ENCODE measurements at regions not wholly inside any gene's neighbourhood (a gene's known extent, or its start where the extent isn't known, plus 50 kb on each side); places are given as distances from the start of the nearest gene placed in this dataset.

DNA sequence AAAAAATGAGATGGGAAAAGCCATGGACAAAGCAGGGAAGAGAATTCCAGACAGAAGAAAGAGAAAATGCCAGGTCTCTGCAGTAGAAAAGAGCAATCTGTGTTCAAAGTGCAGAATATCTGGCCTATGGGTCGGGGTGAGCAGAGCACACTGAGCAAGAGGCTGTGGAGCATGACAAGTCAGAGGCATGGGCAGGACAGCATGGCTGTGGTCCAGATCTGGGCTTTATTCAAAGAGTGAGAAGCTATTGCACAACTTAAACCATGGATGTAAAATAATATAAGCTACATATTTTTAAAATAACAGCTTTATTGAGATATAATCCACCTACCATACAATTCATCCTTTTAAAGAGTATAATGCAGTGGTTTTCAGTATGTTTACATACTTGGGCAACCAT lies 133.1 kb upstream of the SPDL1 start:
- no peak overlapping the region for H3K27ac ChIP-seq (ENCODE audit: low read length)

DNA sequence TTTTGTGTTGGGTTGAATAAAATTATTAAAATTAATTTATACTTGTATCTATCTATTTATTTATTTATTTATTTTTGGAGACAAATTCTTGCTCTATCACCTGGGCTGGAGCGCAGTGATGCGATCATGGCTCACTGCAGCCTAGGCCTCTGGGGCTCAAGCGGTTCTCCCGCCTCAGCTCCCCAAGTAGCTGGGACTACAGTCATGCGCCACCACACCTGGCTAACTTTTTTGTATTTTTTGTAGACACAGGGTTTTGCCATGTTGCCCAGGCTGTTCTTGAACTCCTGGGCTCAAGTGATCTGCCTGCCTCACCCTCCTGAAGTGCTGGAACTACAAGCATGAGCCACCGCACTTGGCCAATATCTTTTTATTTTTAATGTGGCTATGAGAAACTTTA lies 134.7 kb upstream of the SPDL1 start:
- Histone ChIP-seq H3K27ac (ENCODE audit: low read length) (no peak overlapping the region), H3K36me3 (ENCODE audit: control insufficient read depth in 2 of 2, insufficient read depth in 2 of 2, low read length in 2 of 2) (no peaks in the 10 kb centered on the region), H3K4me1 (ENCODE audit: control insufficient read depth, insufficient read depth, low read length) (no peaks in the 10 kb centered on the region), H3K4me3 (ENCODE audit: low read length in 2 of 2) (no peak overlapping the region), H3K27me3 (ENCODE audit: control insufficient read depth in 1 of 2, insufficient read depth in 2 of 2, low read length in 2 of 2) (no peaks in the 10 kb centered on the region), H3K9ac (ENCODE audit: low read length in 2 of 2) (no peak overlapping the region), H3K9me3 (ENCODE audit: control insufficient read depth in 2 of 2, low read length in 2 of 2) (no peaks in the 10 kb centered on the region)

More for the DNA sequence above, 133.1 kb upstream of the SPDL1 start:
- no peak overlapping the region for H3K4me3 ChIP-seq (ENCODE audit: low read length in 2 of 2)
- no peak overlapping the region for H3K9ac ChIP-seq (ENCODE audit: low read length in 2 of 2)
- H3K4me1 ChIP-seq (ENCODE audit: control insufficient read depth, insufficient read depth, low read length), result no peaks in the 10 kb centered on the region
- H3K36me3 ChIP-seq (ENCODE audit: control insufficient read depth in 2 of 2, insufficient read depth in 2 of 2, low read length in 2 of 2), result no peaks in the 10 kb centered on the region
- H3K27me3 ChIP-seq (ENCODE audit: control insufficient read depth in 1 of 2, insufficient read depth in 2 of 2, low read length in 2 of 2), result no peaks in the 10 kb centered on the region
- H3K9me3 ChIP-seq (ENCODE audit: control insufficient read depth in 2 of 2, low read length in 2 of 2), result no peaks in the 10 kb centered on the region

DNA sequence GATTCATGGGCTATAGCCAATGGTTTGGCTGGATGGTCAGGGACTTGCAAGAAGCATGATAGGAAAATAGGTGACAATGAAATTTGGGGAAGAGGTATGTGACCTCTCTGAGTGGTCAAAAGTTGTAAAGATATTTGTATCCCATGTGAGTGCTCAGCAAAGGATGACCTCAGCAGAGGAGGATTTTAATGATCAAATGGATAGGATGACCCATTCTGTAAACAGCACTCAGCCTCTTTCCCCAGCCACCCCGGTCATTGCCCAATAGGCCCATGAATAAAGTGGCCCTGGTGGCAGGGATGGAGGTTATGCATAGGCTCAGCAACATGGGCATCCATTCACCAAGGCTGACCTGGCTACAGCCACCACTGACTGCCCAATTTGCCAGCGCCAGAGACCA lies 138.4 kb upstream of the SPDL1 start:
- Histone ChIP-seq H3K9ac (ENCODE audit: low read length in 2 of 2) (no peak overlapping the region), H3K4me1 (ENCODE audit: control insufficient read depth, insufficient read depth, low read length) (peaks cover 25% of the 10 kb centered on the region), H3K27ac (ENCODE audit: low read length) (no peak overlapping the region), H3K4me3 (ENCODE audit: low read length in 2 of 2) (no peak overlapping the region), H3K36me3 (ENCODE audit: control insufficient read depth in 2 of 2, insufficient read depth in 2 of 2, low read length in 2 of 2) (no peaks in the 10 kb centered on the region), H3K27me3 (ENCODE audit: control insufficient read depth in 1 of 2, insufficient read depth in 2 of 2, low read length in 2 of 2) (no peaks in the 10 kb centered on the region), H3K9me3 (ENCODE audit: control insufficient read depth in 2 of 2, low read length in 2 of 2) (no peaks in the 10 kb centered on the region)

DNA sequence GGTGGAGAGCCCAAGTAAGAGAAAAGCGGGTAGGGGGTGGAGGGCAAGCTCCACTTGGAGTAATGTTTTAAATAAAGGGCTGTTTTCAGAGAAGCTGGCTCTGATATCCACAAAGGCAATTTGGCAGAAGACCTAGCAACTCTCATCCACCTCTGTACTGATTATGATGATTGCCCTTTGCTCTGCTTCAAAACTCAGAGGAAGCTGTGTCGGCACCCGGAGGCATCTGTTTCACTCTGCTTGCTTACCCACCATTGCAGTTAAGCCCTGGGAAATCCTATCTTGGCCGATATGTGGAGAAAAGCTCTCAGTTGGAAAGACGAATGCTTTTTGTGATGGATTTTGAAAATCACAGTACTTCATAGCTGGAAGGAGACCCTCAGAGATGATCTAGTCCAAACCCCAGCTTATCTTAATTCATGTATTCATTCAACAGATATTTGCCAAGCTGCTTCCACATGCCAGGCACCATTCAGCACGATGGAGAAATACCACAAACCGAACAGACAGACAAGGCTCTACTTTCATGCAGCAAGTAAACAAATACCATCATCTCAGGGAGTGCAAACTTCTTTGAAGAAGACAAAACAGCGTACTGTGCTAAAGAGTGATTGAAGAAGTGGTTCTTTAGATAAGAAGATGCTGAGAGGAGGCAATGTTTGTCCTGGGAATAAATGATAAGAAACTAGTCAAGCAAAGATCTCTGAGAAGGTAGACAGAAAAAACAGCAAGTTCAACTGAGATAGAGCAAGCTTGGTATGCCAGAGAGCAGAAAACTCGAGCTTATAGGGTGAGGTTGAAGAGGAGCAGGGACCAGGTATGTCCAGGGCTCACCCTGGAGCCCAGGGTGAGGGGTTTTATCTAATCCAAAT lies 140.4 kb upstream of the SPDL1 start:
- H3K4me3 ChIP-seq (ENCODE audit: low read length in 2 of 2), result peak overlapping the region in 1 of 2 donors; percentile 35
- no peaks in the 10 kb centered on the region for H3K36me3 ChIP-seq (ENCODE audit: control insufficient read depth in 2 of 2, insufficient read depth in 2 of 2, low read length in 2 of 2)
- no peaks in the 10 kb centered on the region for H3K9me3 ChIP-seq (ENCODE audit: control insufficient read depth in 2 of 2, low read length in 2 of 2)
- H3K27ac ChIP-seq (ENCODE audit: low read length), result peak overlapping the region; percentile 18
- no peak overlapping the region for H3K9ac ChIP-seq (ENCODE audit: low read length in 2 of 2)
- peaks cover 30% of the 10 kb centered on the region for H3K4me1 ChIP-seq (ENCODE audit: control insufficient read depth, insufficient read depth, low read length)
- H3K27me3 ChIP-seq (ENCODE audit: control insufficient read depth in 1 of 2, insufficient read depth in 2 of 2, low read length in 2 of 2), result no peaks in the 10 kb centered on the region

DNA sequence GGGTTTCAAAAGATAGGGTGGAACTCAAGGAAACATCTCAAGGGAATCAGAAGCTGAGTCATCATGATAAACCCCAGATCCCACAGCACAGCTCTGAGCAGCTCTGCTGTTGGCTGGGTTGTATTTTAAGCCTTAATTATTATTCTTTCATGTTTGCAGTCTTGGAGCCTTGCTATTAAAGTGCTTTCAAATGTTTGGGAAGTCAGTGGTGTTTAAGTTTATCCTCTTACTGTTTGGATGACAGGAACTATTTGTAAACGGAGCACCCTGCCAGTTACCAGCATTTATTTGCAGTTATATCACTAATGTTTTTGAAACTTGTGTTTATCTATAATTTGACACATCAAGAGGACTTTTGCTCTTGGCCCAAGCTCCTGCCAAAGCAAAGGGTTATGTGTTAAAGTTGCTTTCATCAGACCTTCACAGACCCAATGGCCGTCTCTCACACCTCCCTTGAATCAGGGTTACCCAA lies 141.1 kb upstream of the SPDL1 start:
- no peaks in the 10 kb centered on the region for H3K27me3 ChIP-seq (ENCODE audit: control insufficient read depth in 1 of 2, insufficient read depth in 2 of 2, low read length in 2 of 2)
- no peak overlapping the region for H3K9ac ChIP-seq (ENCODE audit: low read length in 2 of 2)
- H3K36me3 ChIP-seq (ENCODE audit: control insufficient read depth in 2 of 2, insufficient read depth in 2 of 2, low read length in 2 of 2), result no peaks in the 10 kb centered on the region
- peak overlapping the region; percentile 18 for H3K27ac ChIP-seq (ENCODE audit: low read length)
- no peaks in the 10 kb centered on the region for H3K9me3 ChIP-seq (ENCODE audit: control insufficient read depth in 2 of 2, low read length in 2 of 2)
- peaks cover 30% of the 10 kb centered on the region for H3K4me1 ChIP-seq (ENCODE audit: control insufficient read depth, insufficient read depth, low read length)
- peak overlapping the region; percentile 19 to 35 for H3K4me3 ChIP-seq (ENCODE audit: low read length in 2 of 2)

DNA sequence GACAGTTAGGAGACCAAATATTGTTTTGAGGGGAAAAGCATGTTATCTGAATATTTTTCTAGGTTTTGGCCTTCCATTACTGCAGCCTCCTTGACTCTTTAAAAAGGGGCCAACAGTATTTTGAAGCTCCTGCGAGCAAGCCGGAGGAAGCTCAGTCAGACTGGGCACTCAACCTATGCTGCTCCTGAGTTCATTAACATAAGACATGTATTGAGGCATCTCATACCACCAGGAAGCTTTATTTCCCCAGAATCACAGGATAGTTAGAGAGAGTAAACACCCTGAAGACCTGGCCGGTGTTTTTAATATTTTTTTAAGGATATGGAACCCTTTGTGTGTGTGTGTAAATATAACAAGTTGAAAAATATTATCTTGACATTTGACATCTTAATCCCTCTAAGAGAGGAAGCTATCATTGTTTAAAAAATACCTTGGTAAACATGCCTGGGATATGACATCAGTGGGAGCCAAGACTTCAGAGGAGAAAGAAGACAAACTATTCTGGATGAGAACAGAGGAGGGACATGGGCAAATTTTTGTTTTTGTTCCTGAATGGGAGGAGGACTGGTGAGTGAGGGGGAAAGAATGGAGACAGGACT lies 139.3 kb upstream of the SLIT3 start:
- peaks cover 33% of the 10 kb centered on the region for H3K4me1 ChIP-seq (ENCODE audit: control insufficient read depth, insufficient read depth, low read length)
- no peak overlapping the region for H3K27ac ChIP-seq (ENCODE audit: low read length)
- H3K9ac ChIP-seq (ENCODE audit: low read length in 2 of 2), result no peak overlapping the region
- H3K4me3 ChIP-seq (ENCODE audit: low read length in 2 of 2), result no peak overlapping the region
- H3K36me3 ChIP-seq (ENCODE audit: control insufficient read depth in 2 of 2, insufficient read depth in 2 of 2, low read length in 2 of 2), result no peaks in the 10 kb centered on the region
- no peaks in the 10 kb centered on the region for H3K9me3 ChIP-seq (ENCODE audit: control insufficient read depth in 2 of 2, low read length in 2 of 2)
- H3K27me3 ChIP-seq (ENCODE audit: control insufficient read depth in 1 of 2, insufficient read depth in 2 of 2, low read length in 2 of 2), result no peaks in the 10 kb centered on the region

DNA sequence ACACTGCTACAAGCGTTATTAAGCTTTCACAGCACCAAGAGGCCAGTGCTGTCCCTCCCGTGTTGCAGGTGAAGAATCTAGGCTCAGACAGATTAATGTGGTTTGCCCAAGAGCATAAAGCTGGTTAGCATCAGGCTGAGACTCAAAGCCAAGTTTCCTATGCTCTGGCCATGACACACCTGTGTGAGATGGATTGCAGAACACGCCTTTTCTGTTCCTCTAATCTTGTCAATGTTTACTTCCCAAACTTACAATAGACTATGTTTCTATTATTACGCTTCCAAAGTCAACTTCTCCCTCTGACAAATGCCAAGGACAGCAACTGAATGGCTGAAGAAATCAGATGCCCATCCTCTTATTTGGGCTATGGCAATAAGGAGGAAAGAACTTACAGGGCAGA lies 138.4 kb upstream of the SLIT3 start:
- H3K4me1 ChIP-seq (ENCODE audit: control insufficient read depth, insufficient read depth, low read length), result peaks cover 33% of the 10 kb centered on the region

DNA sequence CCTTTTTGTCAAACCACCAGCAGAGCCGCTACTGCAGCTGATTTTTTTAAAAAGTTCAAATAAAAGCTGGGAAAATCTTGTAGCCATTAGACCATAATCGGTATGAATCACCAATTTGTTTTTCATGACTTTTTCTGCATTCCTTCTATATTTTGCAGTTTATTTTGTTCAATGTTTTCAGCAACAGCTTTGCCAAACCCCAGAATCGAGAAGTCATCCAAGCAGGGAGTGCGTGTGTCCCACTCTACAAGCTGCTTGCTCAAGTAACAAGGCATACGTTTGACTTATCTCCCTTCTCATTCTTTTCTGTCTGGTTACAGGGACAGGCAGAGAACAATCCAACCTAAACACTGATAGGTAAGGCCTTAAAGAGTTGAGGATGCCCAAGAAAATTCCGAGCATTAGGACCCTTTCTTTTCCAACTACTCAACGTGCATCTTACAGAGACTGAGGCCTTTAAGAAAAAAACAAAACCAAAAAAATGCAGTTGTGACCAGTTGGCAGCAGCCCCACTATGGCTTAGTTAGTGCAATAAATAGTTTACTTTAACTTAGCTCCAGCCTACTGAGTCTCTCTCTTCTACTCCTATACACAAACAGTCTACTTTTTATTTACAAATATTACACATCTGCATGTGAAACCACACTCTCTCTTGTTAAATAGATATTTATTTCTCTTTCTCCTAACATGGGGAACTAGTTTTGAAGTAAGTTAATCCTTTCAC lies 134.7 kb upstream of the SLIT3 start:
- Histone ChIP-seq H3K4me3 (ENCODE audit: low read length in 2 of 2) (no peak overlapping the region), H3K4me1 (ENCODE audit: control insufficient read depth, insufficient read depth, low read length) (peaks cover 14% of the 10 kb centered on the region), H3K9me3 (ENCODE audit: control insufficient read depth in 2 of 2, low read length in 2 of 2) (no peaks in the 10 kb centered on the region), H3K9ac (ENCODE audit: low read length in 2 of 2) (no peak overlapping the region), H3K36me3 (ENCODE audit: control insufficient read depth in 2 of 2, insufficient read depth in 2 of 2, low read length in 2 of 2) (no peaks in the 10 kb centered on the region), H3K27ac (ENCODE audit: low read length) (no peak overlapping the region), H3K27me3 (ENCODE audit: control insufficient read depth in 1 of 2, insufficient read depth in 2 of 2, low read length in 2 of 2) (no peaks in the 10 kb centered on the region)

More for the DNA sequence above, 138.4 kb upstream of the SLIT3 start:
- H3K36me3 ChIP-seq (ENCODE audit: control insufficient read depth in 2 of 2, insufficient read depth in 2 of 2, low read length in 2 of 2), result no peaks in the 10 kb centered on the region
- no peaks in the 10 kb centered on the region for H3K27me3 ChIP-seq (ENCODE audit: control insufficient read depth in 1 of 2, insufficient read depth in 2 of 2, low read length in 2 of 2)
- no peak overlapping the region for H3K27ac ChIP-seq (ENCODE audit: low read length)
- no peaks in the 10 kb centered on the region for H3K9me3 ChIP-seq (ENCODE audit: control insufficient read depth in 2 of 2, low read length in 2 of 2)
- no peak overlapping the region for H3K9ac ChIP-seq (ENCODE audit: low read length in 2 of 2)
- H3K4me3 ChIP-seq (ENCODE audit: low read length in 2 of 2), result no peak overlapping the region

DNA sequence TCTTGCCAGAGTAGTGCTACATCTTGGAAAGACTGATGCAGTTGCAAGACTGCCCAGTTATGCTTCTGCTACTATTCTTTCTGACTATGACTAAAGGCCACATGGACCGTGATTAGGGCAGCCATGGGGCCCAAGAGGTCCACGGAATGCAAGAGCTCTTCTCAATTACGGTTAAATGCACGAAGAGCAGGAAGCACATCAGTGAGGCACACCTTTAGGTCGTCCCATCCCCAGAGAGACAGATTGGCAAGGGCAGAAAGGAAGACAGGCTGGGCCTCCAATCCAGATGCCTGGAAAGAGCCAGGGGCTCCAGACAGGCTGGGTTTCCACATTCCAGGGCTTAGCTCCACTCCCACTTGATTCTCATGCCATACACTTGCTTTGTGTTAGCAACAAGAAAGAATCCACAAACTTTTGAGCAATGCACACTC lies 132.3 kb upstream of the SLIT3 start:
- Histone ChIP-seq H3K36me3 (ENCODE audit: control insufficient read depth in 2 of 2, insufficient read depth in 2 of 2, low read length in 2 of 2) (no peaks in the 10 kb centered on the region), H3K4me3 (ENCODE audit: low read length in 2 of 2) (no peak overlapping the region), H3K9ac (ENCODE audit: low read length in 2 of 2) (no peak overlapping the region), H3K27me3 (ENCODE audit: control insufficient read depth in 1 of 2, insufficient read depth in 2 of 2, low read length in 2 of 2) (no peaks in the 10 kb centered on the region), H3K27ac (ENCODE audit: low read length) (no peak overlapping the region), H3K4me1 (ENCODE audit: control insufficient read depth, insufficient read depth, low read length) (peaks cover 13% of the 10 kb centered on the region), H3K9me3 (ENCODE audit: control insufficient read depth in 2 of 2, low read length in 2 of 2) (no peaks in the 10 kb centered on the region)

DNA sequence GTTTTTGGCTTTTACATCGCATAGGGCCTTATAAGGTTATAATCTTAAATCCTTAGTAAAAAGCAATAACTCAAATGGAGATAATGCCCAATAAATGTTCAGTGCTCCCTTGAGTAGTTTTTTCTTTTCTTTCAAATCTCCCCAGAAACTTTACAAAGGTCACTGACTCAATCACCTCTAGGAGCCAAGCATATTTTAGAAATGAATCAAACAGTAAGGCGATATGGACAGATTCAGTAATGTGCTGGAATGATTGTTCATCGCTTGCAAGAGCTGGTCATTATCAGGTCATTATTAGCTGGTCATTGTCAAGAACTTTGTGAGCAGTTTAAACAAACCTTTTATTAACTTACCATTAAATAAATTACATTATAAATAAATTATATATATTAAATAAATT lies 130.4 kb upstream of the SLIT3 start:
- H3K9me3 ChIP-seq (ENCODE audit: control insufficient read depth in 2 of 2, low read length in 2 of 2), result no peaks in the 10 kb centered on the region
- no peak overlapping the region for H3K9ac ChIP-seq (ENCODE audit: low read length in 2 of 2)
- no peak overlapping the region for H3K4me3 ChIP-seq (ENCODE audit: low read length in 2 of 2)
- no peaks in the 10 kb centered on the region for H3K27me3 ChIP-seq (ENCODE audit: control insufficient read depth in 1 of 2, insufficient read depth in 2 of 2, low read length in 2 of 2)
- no peaks in the 10 kb centered on the region for H3K36me3 ChIP-seq (ENCODE audit: control insufficient read depth in 2 of 2, insufficient read depth in 2 of 2, low read length in 2 of 2)
- peaks cover 10% of the 10 kb centered on the region for H3K4me1 ChIP-seq (ENCODE audit: control insufficient read depth, insufficient read depth, low read length)
- H3K27ac ChIP-seq (ENCODE audit: low read length), result no peak overlapping the region

All from stomach smooth muscle (tissue), 2 donors.